Astrocyte (in vitro differentiated cells and primary cell): ENCODE measurements at regions not wholly inside any gene's neighbourhood (a gene's known extent, or its start where the extent isn't known, plus 50 kb on each side); places are given as distances from the start of the nearest gene placed in this dataset.

ENCODE experiments used
- DNase-seq: peaks from one replicate; pipeline ENCODE4 v3.0.0-alpha.2; 2010; ENCODE audit warnings: low read depth
- FAIRE-seq: peaks from 2 replicates; lab custom pipeline; 2011; peaks lifted over from hg19 to GRCh38; lab: Jason Lieb, UNC
- H2AFZ ChIP-seq: 2 replicates; pipeline ENCODE4 v1.6.0; 2012; ENCODE audit warnings: low read depth, low read length, inconsistent platforms
- H3K27ac ChIP-seq: 2 replicates; pipeline ENCODE4 v1.5.1; 2011; ENCODE audit warnings: low read depth, low read length, inconsistent platforms
- H3K27me3 ChIP-seq: 2 replicates; pipeline ENCODE4 v1.6.0; 2011; ENCODE audit warnings: low read length, inconsistent platforms; ENCODE audit not compliant: insufficient read depth
- H3K36me3 ChIP-seq: 2 replicates; pipeline ENCODE4 v1.5.1; 2011; ENCODE audit warnings: low read length, inconsistent platforms; ENCODE audit not compliant: insufficient read depth
- H3K4me1 ChIP-seq: 2 replicates; pipeline ENCODE4 v1.5.1; 2011; ENCODE audit warnings: low read length, inconsistent platforms; ENCODE audit not compliant: insufficient read depth
- H3K4me2 ChIP-seq: 2 replicates; pipeline ENCODE4 v1.6.0; 2012; ENCODE audit warnings: low read length, inconsistent platforms
- H3K4me3 ChIP-seq: 2 replicates; pipeline ENCODE4 v1.5.1; 2011; ENCODE audit warnings: low read depth, mild to moderate bottlenecking, low read length, inconsistent platforms; ENCODE audit not compliant: insufficient read depth
- H3K79me2 ChIP-seq: 2 replicates; pipeline ENCODE4 v1.6.0; 2012; ENCODE audit warnings: mild to moderate bottlenecking, low read length, inconsistent platforms; ENCODE audit not compliant: insufficient read depth
- H3K9ac ChIP-seq: 2 replicates; pipeline ENCODE4 v1.6.0; 2012; ENCODE audit warnings: mild to moderate bottlenecking, low read length, inconsistent platforms
- H3K9me3 ChIP-seq: 2 replicates; pipeline ENCODE4 v1.5.1; 2012; ENCODE audit warnings: low read depth, mild to moderate bottlenecking, low read length, inconsistent platforms; ENCODE audit not compliant: insufficient read depth
- H4K20me1 ChIP-seq: 2 replicates; pipeline ENCODE4 v1.6.0; 2012; ENCODE audit warnings: low read length, inconsistent platforms; ENCODE audit not compliant: insufficient read depth
- H3K27ac Mint-ChIP-seq: one replicate; pipeline ENCODE4 v1.8.0; 2021; ENCODE audit warnings: mild to moderate bottlenecking, mixed read lengths; ENCODE audit not compliant: unreplicated experiment
- H3K27me3 Mint-ChIP-seq: one replicate; pipeline ENCODE4 v1.8.0; 2021; ENCODE audit warnings: low read depth, mixed read lengths; ENCODE audit not compliant: unreplicated experiment
- H3K36me3 Mint-ChIP-seq: one replicate; pipeline ENCODE4 v1.8.0; 2021; ENCODE audit warnings: low read depth, mixed read lengths; ENCODE audit not compliant: unreplicated experiment
- H3K4me1 Mint-ChIP-seq: one replicate; pipeline ENCODE4 v1.8.0; 2021; ENCODE audit warnings: low read depth, mixed read lengths; ENCODE audit not compliant: unreplicated experiment
- H3K4me3 Mint-ChIP-seq: one replicate; pipeline ENCODE4 v1.8.0; 2021; ENCODE audit warnings: mild to moderate bottlenecking, moderate library complexity, mixed read lengths; ENCODE audit not compliant: unreplicated experiment
- H3K9me3 Mint-ChIP-seq: one replicate; pipeline ENCODE4 v1.8.0; 2021; ENCODE audit warnings: mild to moderate bottlenecking, mixed read lengths; ENCODE audit not compliant: unreplicated experiment
- EZH2 ChIP-seq: IDR thresholded peaks from 2 replicates; pipeline ENCODE4 v1.6.1; 2012; ENCODE audit warnings: mild to moderate bottlenecking, low read length, inconsistent platforms; ENCODE audit not compliant: insufficient read depth
- TF ChIP-seq, protein P1 (sequence below): IDR thresholded peaks from 2 replicates; pipeline ENCODE4 v1.5.1; 2011; ENCODE audit warnings: low read depth, mild to moderate bottlenecking, inconsistent platforms, low read length, moderate library complexity; ENCODE audit not compliant: insufficient read depth

DNA sequence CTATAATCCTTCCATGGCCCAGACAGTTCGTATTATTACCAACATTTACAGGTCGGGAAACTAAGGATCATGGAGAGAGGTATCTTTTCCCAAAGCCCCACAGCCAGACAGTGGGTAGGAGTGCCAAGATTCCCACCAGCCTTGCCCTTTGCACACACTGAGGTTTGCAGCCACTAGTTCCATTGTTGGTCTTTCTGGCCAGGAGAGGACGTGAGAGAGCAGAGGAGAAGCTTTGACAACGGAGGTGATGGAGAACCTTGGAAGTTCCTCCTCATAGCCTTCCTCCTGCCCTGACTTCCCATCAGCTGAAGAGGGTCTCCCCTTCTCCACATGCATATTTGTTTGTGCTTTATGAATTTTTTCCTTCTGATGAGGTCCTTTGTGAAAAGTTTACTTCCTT lies 50.5 kb upstream of the PLCL2 start:
- H3K36me3 Mint-ChIP-seq = no peaks in the 10 kb centered on the region
- H3K27me3 Mint-ChIP-seq = peaks cover 6% of the 10 kb centered on the region
- FAIRE-seq = no peak
- Histone ChIP-seq H3K79me2 (no peaks in the 10 kb centered on the region), H3K4me1 (no peaks in the 10 kb centered on the region), H3K4me3 (no peak overlapping the region), H3K9me3 (no peaks in the 10 kb centered on the region), H2AFZ (no peak overlapping the region), H3K4me2 (no peak overlapping the region), H4K20me1 (no peaks in the 10 kb centered on the region), H3K27me3 (no peaks in the 10 kb centered on the region), H3K27ac (no peak overlapping the region), H3K9ac (no peak overlapping the region), H3K36me3 (no peaks in the 10 kb centered on the region)
- DNase-seq = no peak
- H3K4me1 Mint-ChIP-seq = peaks cover 10% of the 10 kb centered on the region
- no peak for TF ChIP-seq EZH2
- TF ChIP-seq, protein P1, sequence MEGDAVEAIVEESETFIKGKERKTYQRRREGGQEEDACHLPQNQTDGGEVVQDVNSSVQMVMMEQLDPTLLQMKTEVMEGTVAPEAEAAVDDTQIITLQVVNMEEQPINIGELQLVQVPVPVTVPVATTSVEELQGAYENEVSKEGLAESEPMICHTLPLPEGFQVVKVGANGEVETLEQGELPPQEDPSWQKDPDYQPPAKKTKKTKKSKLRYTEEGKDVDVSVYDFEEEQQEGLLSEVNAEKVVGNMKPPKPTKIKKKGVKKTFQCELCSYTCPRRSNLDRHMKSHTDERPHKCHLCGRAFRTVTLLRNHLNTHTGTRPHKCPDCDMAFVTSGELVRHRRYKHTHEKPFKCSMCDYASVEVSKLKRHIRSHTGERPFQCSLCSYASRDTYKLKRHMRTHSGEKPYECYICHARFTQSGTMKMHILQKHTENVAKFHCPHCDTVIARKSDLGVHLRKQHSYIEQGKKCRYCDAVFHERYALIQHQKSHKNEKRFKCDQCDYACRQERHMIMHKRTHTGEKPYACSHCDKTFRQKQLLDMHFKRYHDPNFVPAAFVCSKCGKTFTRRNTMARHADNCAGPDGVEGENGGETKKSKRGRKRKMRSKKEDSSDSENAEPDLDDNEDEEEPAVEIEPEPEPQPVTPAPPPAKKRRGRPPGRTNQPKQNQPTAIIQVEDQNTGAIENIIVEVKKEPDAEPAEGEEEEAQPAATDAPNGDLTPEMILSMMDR = no peak
- H3K27ac Mint-ChIP-seq = no peak overlapping the region
- H3K4me3 Mint-ChIP-seq = no peak overlapping the region
- no peaks in the 10 kb centered on the region for H3K9me3 Mint-ChIP-seq

- no peak overlapping the region for H3K27ac ChIP-seq
- no peak for DNase-seq
- peaks cover 2% of the 10 kb centered on the region for H3K4me1 ChIP-seq
- H3K27me3 Mint-ChIP-seq = peaks cover 6% of the 10 kb centered on the region
- no peak overlapping the region for H3K4me2 ChIP-seq
- FAIRE-seq = no peak
- H4K20me1 ChIP-seq = no peaks in the 10 kb centered on the region
- no peaks in the 10 kb centered on the region for H3K27me3 ChIP-seq
- H3K36me3 ChIP-seq = no peaks in the 10 kb centered on the region
- no peak overlapping the region for H3K4me3 Mint-ChIP-seq
- no peak overlapping the region for H3K4me3 ChIP-seq
- H3K4me1 Mint-ChIP-seq = peaks cover 10% of the 10 kb centered on the region
- no peak overlapping the region for H3K9ac ChIP-seq
- H3K36me3 Mint-ChIP-seq = no peaks in the 10 kb centered on the region
- H2AFZ ChIP-seq = no peak overlapping the region
- H3K79me2 ChIP-seq = no peaks in the 10 kb centered on the region
- H3K9me3 ChIP-seq = no peaks in the 10 kb centered on the region
- no peak overlapping the region for H3K27ac Mint-ChIP-seq
- H3K9me3 Mint-ChIP-seq = no peaks in the 10 kb centered on the region
- TF ChIP-seq EZH2 = no peak
- TF ChIP-seq, protein P1 = no peak
These were observed 50.0 kb upstream of the PLCL2 start for GRCh38 chr3:16834753-16835152.
